ENCODE measurements at regions not wholly inside any gene's neighbourhood (a gene's known extent, or its start where the extent isn't known, plus 50 kb on each side); places are given as distances from the start of the nearest gene placed in this dataset.

- TF ChIP-seq CREB1 (CRISPR knock-in tag; IDR thresholded peaks at IDR 0.05; ENCODE audit: low read depth) (no peak), POLR2AphosphoS5 (IDR thresholded peaks at IDR 0.05; ENCODE audit: low read depth) (no peak), ZNF331 (CRISPR knock-in tag; IDR thresholded peaks at IDR 0.05; ENCODE audit: low read depth) (no peak), ETS1 (IDR thresholded peaks at IDR 0.05) (no peak), EZH2 (IDR thresholded peaks at IDR 0.05; ENCODE audit: low read depth, unreplicated experiment) (no peak), JUNB (IDR thresholded peaks at IDR 0.05; ENCODE audit: unreplicated experiment) (no peak), EZH2phosphoT487 (IDR thresholded peaks at IDR 0.05; ENCODE audit: unreplicated experiment) (no peak), STAT1 (IDR thresholded peaks at IDR 0.05; ENCODE audit: unreplicated experiment) (no peak), ZNF114 (CRISPR knock-in tag; IDR thresholded peaks at IDR 0.05) (no peak)
- TF ChIP-seq, protein P1, sequence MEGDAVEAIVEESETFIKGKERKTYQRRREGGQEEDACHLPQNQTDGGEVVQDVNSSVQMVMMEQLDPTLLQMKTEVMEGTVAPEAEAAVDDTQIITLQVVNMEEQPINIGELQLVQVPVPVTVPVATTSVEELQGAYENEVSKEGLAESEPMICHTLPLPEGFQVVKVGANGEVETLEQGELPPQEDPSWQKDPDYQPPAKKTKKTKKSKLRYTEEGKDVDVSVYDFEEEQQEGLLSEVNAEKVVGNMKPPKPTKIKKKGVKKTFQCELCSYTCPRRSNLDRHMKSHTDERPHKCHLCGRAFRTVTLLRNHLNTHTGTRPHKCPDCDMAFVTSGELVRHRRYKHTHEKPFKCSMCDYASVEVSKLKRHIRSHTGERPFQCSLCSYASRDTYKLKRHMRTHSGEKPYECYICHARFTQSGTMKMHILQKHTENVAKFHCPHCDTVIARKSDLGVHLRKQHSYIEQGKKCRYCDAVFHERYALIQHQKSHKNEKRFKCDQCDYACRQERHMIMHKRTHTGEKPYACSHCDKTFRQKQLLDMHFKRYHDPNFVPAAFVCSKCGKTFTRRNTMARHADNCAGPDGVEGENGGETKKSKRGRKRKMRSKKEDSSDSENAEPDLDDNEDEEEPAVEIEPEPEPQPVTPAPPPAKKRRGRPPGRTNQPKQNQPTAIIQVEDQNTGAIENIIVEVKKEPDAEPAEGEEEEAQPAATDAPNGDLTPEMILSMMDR (conservative IDR thresholded peaks at IDR 0.05; ENCODE audit: low read depth in 2 of 2): no peak
Measured at GRCh38 chr1:224520808-224521207, 86.2 kb upstream of the WDR26 start (continued).

GRCh38 chr1:224521904-224522734 is 87.5 kb upstream of the WDR26 start:
- H3K9me3 Mint-ChIP-seq: no peaks in the 10 kb centered on the region
- H3K4me3 Mint-ChIP-seq: no peak overlapping the region
- Histone ChIP-seq H3K27ac (ENCODE audit: low read depth) (no peak overlapping the region), H3K4me1 (ENCODE audit: insufficient read depth) (peaks cover 9% of the 10 kb centered on the region), H3F3A (replicated peaks; ENCODE audit: low read depth) (no peaks in the 10 kb centered on the region), H3K79me2 (replicated peaks; ENCODE audit: insufficient read depth) (no peaks in the 10 kb centered on the region), H3K4me2 (no peak overlapping the region), H2AFZ (no peak overlapping the region), H3K27me3 (ENCODE audit: insufficient read depth) (no peaks in the 10 kb centered on the region), H3K9me2 (ENCODE audit: insufficient read depth) (0 out of 2 replicates have a peak, but pooled peaks cover 4% of the 10 kb centered on the region), H3K4me3 (no peak overlapping the region), H3K36me3 (ENCODE audit: insufficient read depth) (no peaks in the 10 kb centered on the region), H4K20me1 (replicated peaks; ENCODE audit: insufficient read depth) (no peaks in the 10 kb centered on the region)
- ATAC-seq (peak; percentile 41), DNase-seq (ENCODE audit: low spot score) (no peak)
- no peak overlapping the region for H3K27ac Mint-ChIP-seq
- peaks cover 2% of the 10 kb centered on the region for H3K27me3 Mint-ChIP-seq (ENCODE audit: insufficient read depth, low read depth, poor library complexity)
- H3K36me3 Mint-ChIP-seq (ENCODE audit: low read depth): no peaks in the 10 kb centered on the region
- peaks cover 5% of the 10 kb centered on the region; the same call in 2 of the 3 replicates for H3K4me1 Mint-ChIP-seq
- no peak for TF ChIP-seq EZH2phosphoT487 (IDR thresholded peaks at IDR 0.05; ENCODE audit: unreplicated experiment)
- no peak for TF ChIP-seq ZNF114 (CRISPR knock-in tag; IDR thresholded peaks at IDR 0.05)
- TF ChIP-seq, protein P2, sequence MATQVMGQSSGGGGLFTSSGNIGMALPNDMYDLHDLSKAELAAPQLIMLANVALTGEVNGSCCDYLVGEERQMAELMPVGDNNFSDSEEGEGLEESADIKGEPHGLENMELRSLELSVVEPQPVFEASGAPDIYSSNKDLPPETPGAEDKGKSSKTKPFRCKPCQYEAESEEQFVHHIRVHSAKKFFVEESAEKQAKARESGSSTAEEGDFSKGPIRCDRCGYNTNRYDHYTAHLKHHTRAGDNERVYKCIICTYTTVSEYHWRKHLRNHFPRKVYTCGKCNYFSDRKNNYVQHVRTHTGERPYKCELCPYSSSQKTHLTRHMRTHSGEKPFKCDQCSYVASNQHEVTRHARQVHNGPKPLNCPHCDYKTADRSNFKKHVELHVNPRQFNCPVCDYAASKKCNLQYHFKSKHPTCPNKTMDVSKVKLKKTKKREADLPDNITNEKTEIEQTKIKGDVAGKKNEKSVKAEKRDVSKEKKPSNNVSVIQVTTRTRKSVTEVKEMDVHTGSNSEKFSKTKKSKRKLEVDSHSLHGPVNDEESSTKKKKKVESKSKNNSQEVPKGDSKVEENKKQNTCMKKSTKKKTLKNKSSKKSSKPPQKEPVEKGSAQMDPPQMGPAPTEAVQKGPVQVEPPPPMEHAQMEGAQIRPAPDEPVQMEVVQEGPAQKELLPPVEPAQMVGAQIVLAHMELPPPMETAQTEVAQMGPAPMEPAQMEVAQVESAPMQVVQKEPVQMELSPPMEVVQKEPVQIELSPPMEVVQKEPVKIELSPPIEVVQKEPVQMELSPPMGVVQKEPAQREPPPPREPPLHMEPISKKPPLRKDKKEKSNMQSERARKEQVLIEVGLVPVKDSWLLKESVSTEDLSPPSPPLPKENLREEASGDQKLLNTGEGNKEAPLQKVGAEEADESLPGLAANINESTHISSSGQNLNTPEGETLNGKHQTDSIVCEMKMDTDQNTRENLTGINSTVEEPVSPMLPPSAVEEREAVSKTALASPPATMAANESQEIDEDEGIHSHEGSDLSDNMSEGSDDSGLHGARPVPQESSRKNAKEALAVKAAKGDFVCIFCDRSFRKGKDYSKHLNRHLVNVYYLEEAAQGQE (IDR thresholded peaks at IDR 0.05; ENCODE audit: unreplicated experiment): no peak
- TF ChIP-seq POLR2AphosphoS5 (IDR thresholded peaks at IDR 0.05; ENCODE audit: low read depth): no peak
- no peak for TF ChIP-seq NANOG (IDR thresholded peaks at IDR 0.05; ENCODE audit: borderline replicate concordance)
- no peak for TF ChIP-seq ETS1 (IDR thresholded peaks at IDR 0.05)
